HepG2 (cell line): ENCODE measurements at regions not wholly inside any gene's neighbourhood (a gene's known extent, or its start where the extent isn't known, plus 50 kb on each side); places are given as distances from the start of the nearest gene placed in this dataset.

Experiments
- ATAC-seq: fragments of 200-7000 bp; cut with Tn5 transposase; 3 replicates; pipeline ENCODE4 v1.9.1; 2020; ENCODE audit warnings: mild to moderate bottlenecking, moderate library complexity
- BruUV-seq: library from RNA; stranded (reverse); fragments of 400-500 nt; replicated peaks from 2 replicates; lab custom pipeline; 2021; lab: Mats Ljungman, UMichigan
- CTCF ChIA-PET: fragments of 300-600 bp; formaldehyde crosslinking; extraction: SDS; loops from one replicate; lab custom pipeline; 2021; ENCODE audit warnings: low total read pairs, inconsistent platforms, low intra/inter-chr PET ratio; lab: Yijun Ruan, JAX
- POLR2A ChIA-PET: fragments of 350-600 bp; sonication (Branson Sonifier 250); formaldehyde crosslinking; loops from one replicate; lab custom pipeline; 2020; ENCODE audit warnings: antibody characterized with exemption, inconsistent platforms; lab: Yijun Ruan, JAX
- DNase-seq: peaks from one replicate; pipeline ENCODE4 v3.0.0-alpha.2; 2015; ENCODE audit warnings: low spot score
- FAIRE-seq: peaks from 3 replicates; lab custom pipeline; 2011; peaks lifted over from hg19 to GRCh38; lab: Jason Lieb, UNC
- H2AFZ ChIP-seq: one replicate; pipeline ENCODE4 v1.6.1; 2011; ENCODE audit warnings: low read length, inconsistent platforms
- H3K27ac ChIP-seq: fragments of 300-600 bp; 3 replicates; pipeline ENCODE4 v1.8.0; 2011; ENCODE audit warnings: mixed run types, mild to moderate bottlenecking, mixed read lengths, low read length, inconsistent platforms; ENCODE audit not compliant: insufficient read depth; ENCODE audit errors: extremely low read length
- H3K27me3 ChIP-seq, 2 experiments: fragments of 200-600 bp in 1 of 2; 2 replicates in 1 of 2; 3 replicates in 1 of 2; pipeline versions ENCODE4 v1.6.0 to v1.8.0; 2011; ENCODE audit warnings: low read length in 2 of 2, mild to moderate bottlenecking in 2 of 2, moderate library complexity in 2 of 2, inconsistent platforms in 1 of 2; ENCODE audit not compliant: insufficient read depth in 2 of 2, control insufficient read depth in 1 of 2
- H3K36me3 ChIP-seq, 2 experiments: fragments of 200-600 bp in 1 of 2; replicated peaks in 1 of 2; 2 replicates in 1 of 2; 3 replicates in 1 of 2; pipeline versions ENCODE4 v1.5.1 to v1.8.0; 2011; ENCODE audit warnings: low read length in 2 of 2, inconsistent platforms in 1 of 2; ENCODE audit not compliant: insufficient read depth in 2 of 2, control insufficient read depth in 1 of 2
- H3K4me1 ChIP-seq: 2 replicates; pipeline ENCODE4 v1.5.1; 2012; ENCODE audit warnings: low read length, inconsistent platforms; ENCODE audit not compliant: insufficient read depth
- H3K4me2 ChIP-seq: 2 replicates; pipeline ENCODE4 v1.6.0; 2011; ENCODE audit warnings: low read depth, low read length, inconsistent platforms
- H3K4me3 ChIP-seq, 3 experiments: fragments of 200-600 bp in 1 of 3; sonication (generic), shearing (Covaris generic) in 1 of 3; replicated peaks in 1 of 3; 2 replicates each; pipeline ENCODE4 v1.5.1; 2011 to 2016; ENCODE audit warnings: low read length in 3 of 3, inconsistent platforms in 2 of 3, low read depth in 2 of 3, mild to moderate bottlenecking in 2 of 3, control low read depth in 1 of 3, mixed read lengths in 1 of 3; ENCODE audit not compliant: insufficient read depth in 1 of 3
- H3K79me2 ChIP-seq: one replicate; pipeline ENCODE4 v1.6.1; 2011; ENCODE audit warnings: low read length, inconsistent platforms; ENCODE audit not compliant: insufficient read depth
- H3K9ac ChIP-seq: 2 replicates; pipeline ENCODE4 v1.6.0; 2011; ENCODE audit warnings: mild to moderate bottlenecking, low read depth, low read length, inconsistent platforms; ENCODE audit not compliant: insufficient read depth
- H3K9me3 ChIP-seq: 2 replicates; pipeline ENCODE4 v1.5.1; 2012; ENCODE audit warnings: mild to moderate bottlenecking, low read length
- H4K20me1 ChIP-seq: 2 replicates; pipeline ENCODE4 v1.6.0; 2011; ENCODE audit warnings: inconsistent platforms, mild to moderate bottlenecking, low read length, moderate library complexity; ENCODE audit not compliant: insufficient read depth
- ATF7 ChIP-seq, 2 experiments: fragments of 450-650 bp in 1 of 2; sonication (generic) in 1 of 2; formaldehyde crosslinking in 1 of 2; IDR thresholded peaks; 2 replicates each; pipeline versions ENCODE4 v1.4.0 to v1.6.1; 2016 to 2020; ENCODE audit warnings: antibody characterized with exemption in 1 of 2, mild to moderate bottlenecking in 1 of 2, missing genetic modification reagents in 1 of 2
- HMGXB3 ChIP-seq: sonication (generic); formaldehyde crosslinking; IDR thresholded peaks from 2 replicates; pipeline ENCODE4 v1.4.0; 2020; ENCODE audit warnings: missing genetic modification reagents, borderline replicate concordance
- HNRNPUL1 ChIP-seq: fragments of 200-400 bp; formaldehyde crosslinking; IDR thresholded peaks from 2 replicates; pipeline ENCODE4 v1.6.1; 2017; ENCODE audit warnings: low read depth, mild to moderate bottlenecking, low read length, moderate library complexity
- JDP2 ChIP-seq: sonication (generic); formaldehyde crosslinking; IDR thresholded peaks from 2 replicates; pipeline ENCODE4 v1.8.1; 2022; ENCODE audit warnings: missing genetic modification reagents, borderline replicate concordance
- KDM1A ChIP-seq: IDR thresholded peaks from 2 replicates; pipeline ENCODE4 v1.6.1; 2016; ENCODE audit warnings: missing compliant biosample characterization
- NFIB ChIP-seq: sonication (generic); formaldehyde crosslinking; IDR thresholded peaks from 2 replicates; pipeline ENCODE4 v1.9.0; 2021; ENCODE audit warnings: missing genetic modification reagents, mild to moderate bottlenecking, borderline replicate concordance
- POGZ ChIP-seq: sonication (generic); formaldehyde crosslinking; IDR thresholded peaks from 2 replicates; pipeline ENCODE4 v1.4.0; 2020; ENCODE audit warnings: mild to moderate bottlenecking, missing genetic modification reagents
- THAP11 ChIP-seq: IDR thresholded peaks from 2 replicates; pipeline ENCODE4 v1.6.1; 2016; ENCODE audit warnings: missing biosample characterization, missing genetic modification reagents
- WIZ ChIP-seq: sonication (generic); formaldehyde crosslinking; IDR thresholded peaks from 2 replicates; pipeline ENCODE4 v1.5.1; 2020; ENCODE audit warnings: mild to moderate bottlenecking, missing genetic modification reagents
- ZBTB7A ChIP-seq: sonication (generic); formaldehyde crosslinking; IDR thresholded peaks from 2 replicates; pipeline ENCODE4 v1.8.0; 2022; ENCODE audit warnings: mild to moderate bottlenecking, missing genetic modification reagents
- ZSCAN20 ChIP-seq: sonication (generic); formaldehyde crosslinking; IDR thresholded peaks from 2 replicates; pipeline ENCODE4 v1.4.0; 2020; ENCODE audit warnings: missing genetic modification reagents, mild to moderate bottlenecking, borderline replicate concordance
- WGBS: methylation state at CpG from one replicate; pipeline ENCODE4 v1.1.6; 2017; ENCODE audit warnings: low lambda C conversion rate; 5-methylcytosine and 5-hydroxymethylcytosine counted together
- in situ Hi-C: cut with HindIII; loops from 2 replicates; pipeline ENCODE4 v1.10.0; 2017; ENCODE audit warnings: low pct_unique_long_range_greater_than_20kb; ENCODE audit not compliant: extremely low pct_ligation_motif_present
- intact Hi-C: fragments of 100-400 bp; cut with micrococcal nuclease; formaldehyde crosslinking; loops from one replicate; pipeline ENCODE4 v1.10.0; 2022; ENCODE audit not compliant: unreplicated experiment

DNA sequence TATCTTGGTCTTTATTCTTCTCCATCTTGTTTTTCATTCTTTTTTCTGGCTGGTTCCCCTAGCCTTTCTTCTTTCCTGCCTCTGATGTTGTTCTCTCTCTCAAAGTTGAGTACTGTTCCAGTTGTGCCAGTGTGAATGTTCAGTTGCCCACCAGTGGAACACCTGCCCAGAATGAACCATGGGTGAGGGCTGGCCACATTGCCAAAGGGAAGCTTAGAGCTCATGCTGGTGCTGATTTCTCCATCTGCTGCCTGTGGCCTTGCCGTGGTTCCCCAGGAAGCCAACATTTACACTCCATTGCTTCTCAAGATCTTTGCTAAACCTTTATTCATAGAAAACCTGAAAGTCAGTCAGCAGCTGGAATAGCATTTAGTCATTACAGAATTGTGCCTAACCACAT is 99.1 kb upstream of the MC2R start (continued):
- TF ChIP-seq THAP11 (CRISPR knock-in tag) (no peak), NFIB (no peak), JDP2 (CRISPR knock-in tag) (no peak), ZBTB7A (CRISPR knock-in tag) (no peak)

- ChIA-PET POLR2A (no interaction called here), CTCF (no interaction called here)
- Histone ChIP-seq H3K27ac (no peak overlapping the region), H3K9me3 (no peaks in the 10 kb centered on the region), H4K20me1 (no peaks in the 10 kb centered on the region), H3K4me2 (no peak overlapping the region), H3K79me2 (no peaks in the 10 kb centered on the region), H3K27me3 (peaks cover 0 to 8% of the 10 kb centered on the region in 2 experiments; a peak in 2 of 5 replicates), H3K4me1 (no peaks in the 10 kb centered on the region), H3K36me3 (no peaks in the 10 kb centered on the region), H3K4me3 (no peak overlapping the region), H2AFZ (no peak overlapping the region), H3K9ac (no peak overlapping the region)
- intact Hi-C loops: no loop called here
- DNase-seq (no peak), FAIRE-seq (no peak), ATAC-seq (no peak)
- WGBS: 2% methylated on average over 7 of the region's 7 CpGs
- TF ChIP-seq KDM1A (no peak), HMGXB3 (no peak), HNRNPUL1 (no peak), POGZ (CRISPR knock-in tag) (no peak), WIZ (CRISPR knock-in tag) (no peak), ATF7 (IDR thresholded peaks at IDR 0.05) (no peak), ATF7 (CRISPR knock-in tag; IDR thresholded peaks at IDR 0.05) (no peak), ZSCAN20 (CRISPR knock-in tag) (no peak)
- BruUV-seq: no TSS peak
- in situ Hi-C loops: no loop called here
Measured at GRCh38 chr18:14000884-14001283, 85.5 kb upstream of the MC2R start.
